ENCODE measurements at regions not wholly inside any gene's neighbourhood (a gene's known extent, or its start where the extent isn't known, plus 50 kb on each side); places are given as distances from the start of the nearest gene placed in this dataset.

- Mint-ChIP-seq H3K27ac (no peak overlapping the region), H3K4me1 (no peaks in the 10 kb centered on the region), H3K9me3 (no peaks in the 10 kb centered on the region), H3K27me3 (ENCODE audit: low read depth) (peaks cover 56% of the 10 kb centered on the region), H3K36me3 (ENCODE audit: insufficient read depth in 1 of 3, low read depth in 3 of 3) (no peaks in the 10 kb centered on the region), H3K4me3 (no peak overlapping the region)
- Histone ChIP-seq H3K79me1 (ENCODE audit: insufficient read depth, low read depth, low read length, poor library complexity, severe bottlenecking) (no peaks in the 10 kb centered on the region), H3K14ac (ENCODE audit: insufficient read depth, low read length) (no peak overlapping the region), H2AK5ac (ENCODE audit: insufficient read length, low read length) (no peak overlapping the region), H3K4me1 (ENCODE audit: insufficient read depth, low read length) (no peaks in the 10 kb centered on the region), H2AFZ (ENCODE audit: low read length) (no peak overlapping the region), H4K91ac (ENCODE audit: insufficient read length, low read depth, low read length) (no peak overlapping the region), H3K23ac (ENCODE audit: insufficient read length, low read depth, low read length) (no peak overlapping the region), H3K56ac (ENCODE audit: insufficient read length, low read depth, low read length) (no peak overlapping the region), H3K27ac (ENCODE audit: insufficient read length, low read depth, low read length) (no peak overlapping the region), H3K23me2 (ENCODE audit: insufficient read length, low read depth, low read length, poor library complexity, severe bottlenecking) (no peaks in the 10 kb centered on the region), H4K8ac (replicated peaks; ENCODE audit: insufficient read length, low read depth, low read length) (no peak overlapping the region), H2BK20ac (ENCODE audit: low read depth, low read length, poor library complexity, severe bottlenecking) (no peak overlapping the region), H2BK12ac (ENCODE audit: insufficient read length, low read depth, low read length) (no peak overlapping the region), H2BK5ac (ENCODE audit: insufficient read length, low read length) (no peak overlapping the region), H3K9me3 (ENCODE audit: control insufficient read depth, low read depth, low read length) (no peaks in the 10 kb centered on the region), H3K4ac (ENCODE audit: low read depth, low read length) (no peak overlapping the region), H3T11ph (ENCODE audit: low read length) (no peak overlapping the region), H4K5ac (ENCODE audit: insufficient read length, low read depth, low read length) (no peak overlapping the region), H4K20me1 (ENCODE audit: control insufficient read depth, insufficient read depth, insufficient read length) (no peaks in the 10 kb centered on the region), H3K79me2 (ENCODE audit: insufficient read depth, low read length) (no peaks in the 10 kb centered on the region), H2BK120ac (ENCODE audit: low read depth, low read length, poor library complexity, severe bottlenecking) (no peak overlapping the region), H2BK15ac (ENCODE audit: low read depth, low read length) (no peak overlapping the region), H3K9ac (ENCODE audit: extremely low read depth, insufficient read length, low read length) (no peak overlapping the region), H3K27me3 (ENCODE audit: insufficient read depth, low read length) (no peaks in the 10 kb centered on the region; the same call in 1 of the 2 replicates), H3K4me2 (ENCODE audit: insufficient read depth, insufficient read length, low read length) (no peak overlapping the region), H3K18ac (ENCODE audit: insufficient read length, low read depth, low read length) (no peak overlapping the region)
- no CpG with 5 or more reads among the region's 6 CpGs for WGBS (ENCODE audit: extremely low coverage, insufficient read length, low lambda C conversion rate)
- DNase-seq = no peak
- 0 out of 3 replicates have a peak, but pooled peaks have one; percentile 7 for TF ChIP-seq CTCF (conservative IDR thresholded peaks at IDR 0.05)
Observed at GRCh38 chr13:27869436-27870095, 50.2 kb upstream of the PDX1 start.

Data from H9 (cell line).